Testis (tissue), 2 donors: ENCODE measurements at regions not wholly inside any gene's neighbourhood (a gene's known extent, or its start where the extent isn't known, plus 50 kb on each side); places are given as distances from the start of the nearest gene placed in this dataset.

Experiments used
- CTCF ChIP-seq, 3 experiments: fragments of 450-650 bp in 2 of 3; fragments of 200-600 bp in 1 of 3; sonication (generic) in 1 of 3; IDR thresholded peaks; one replicate each; pipeline ENCODE4 v1.5.1; 2016 to 2019; ENCODE audit warnings: antibody characterized with exemption in 3 of 3, mild to moderate bottlenecking in 2 of 3, moderate library complexity in 1 of 3
- POLR2A ChIP-seq: fragments of 450-650 bp; IDR thresholded peaks from one replicate; pipeline ENCODE4 v1.6.1; 2017; ENCODE audit warnings: antibody characterized with exemption, mild to moderate bottlenecking, moderate library complexity

- TF ChIP-seq CTCF (IDR thresholded peaks at IDR 0.05) (no peak), POLR2A (no peak)
Observed at GRCh38 chr16:82331397-82331796, 161.4 kb upstream of the MPHOSPH6 start.
